ENCODE measurements at regions not wholly inside any gene's neighbourhood (a gene's known extent, or its start where the extent isn't known, plus 50 kb on each side); places are given as distances from the start of the nearest gene placed in this dataset.

DNA sequence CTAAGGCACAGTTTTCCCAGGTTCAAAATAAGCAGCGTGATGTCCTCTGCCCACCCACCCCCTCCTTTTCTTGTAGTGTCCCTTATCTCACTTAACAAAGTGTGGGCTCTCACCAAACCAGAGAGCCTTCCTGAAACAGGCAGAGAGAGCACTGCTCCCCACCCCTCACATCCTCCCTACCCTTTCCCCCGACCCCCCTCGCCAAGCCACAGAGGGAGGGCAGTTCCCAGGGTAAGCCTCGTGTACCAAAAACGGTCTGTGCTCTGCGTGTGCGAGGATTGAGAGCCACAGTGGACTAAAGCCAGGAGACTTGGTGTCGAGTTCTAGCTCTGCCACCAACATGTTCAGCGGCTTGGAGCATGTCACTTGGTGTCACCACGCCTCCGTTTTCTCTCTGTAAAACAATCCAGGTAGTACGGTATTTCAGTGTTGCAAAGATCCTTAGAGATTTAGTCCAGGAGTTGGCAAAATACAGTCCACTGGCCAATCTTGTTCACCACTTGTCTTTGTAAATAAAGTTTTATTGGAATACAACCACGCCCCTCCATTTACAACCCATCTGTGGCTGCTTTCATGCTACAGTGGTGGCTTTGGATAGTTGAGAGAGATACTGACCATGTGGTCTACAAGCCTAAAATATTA is 249.9 kb downstream of the OPA1 start:
- TF ChIP-seq, protein P1, sequence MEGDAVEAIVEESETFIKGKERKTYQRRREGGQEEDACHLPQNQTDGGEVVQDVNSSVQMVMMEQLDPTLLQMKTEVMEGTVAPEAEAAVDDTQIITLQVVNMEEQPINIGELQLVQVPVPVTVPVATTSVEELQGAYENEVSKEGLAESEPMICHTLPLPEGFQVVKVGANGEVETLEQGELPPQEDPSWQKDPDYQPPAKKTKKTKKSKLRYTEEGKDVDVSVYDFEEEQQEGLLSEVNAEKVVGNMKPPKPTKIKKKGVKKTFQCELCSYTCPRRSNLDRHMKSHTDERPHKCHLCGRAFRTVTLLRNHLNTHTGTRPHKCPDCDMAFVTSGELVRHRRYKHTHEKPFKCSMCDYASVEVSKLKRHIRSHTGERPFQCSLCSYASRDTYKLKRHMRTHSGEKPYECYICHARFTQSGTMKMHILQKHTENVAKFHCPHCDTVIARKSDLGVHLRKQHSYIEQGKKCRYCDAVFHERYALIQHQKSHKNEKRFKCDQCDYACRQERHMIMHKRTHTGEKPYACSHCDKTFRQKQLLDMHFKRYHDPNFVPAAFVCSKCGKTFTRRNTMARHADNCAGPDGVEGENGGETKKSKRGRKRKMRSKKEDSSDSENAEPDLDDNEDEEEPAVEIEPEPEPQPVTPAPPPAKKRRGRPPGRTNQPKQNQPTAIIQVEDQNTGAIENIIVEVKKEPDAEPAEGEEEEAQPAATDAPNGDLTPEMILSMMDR (conservative IDR thresholded peaks at IDR 0.05): no peak
- Mint-ChIP-seq H3K27ac (no peak overlapping the region), H3K4me3 (no peak overlapping the region)

More for the DNA sequence above, 249.9 kb downstream of the OPA1 start:
- no peak overlapping the region for H4K91ac ChIP-seq (ENCODE audit: insufficient read length, low read depth, low read length)
- H3K9me3 Mint-ChIP-seq: no peaks in the 10 kb centered on the region; a peak in 1 of 5 replicates
- no peak overlapping the region for H4K8ac ChIP-seq (replicated peaks; ENCODE audit: insufficient read length, low read depth, low read length)
- H3K27ac ChIP-seq (ENCODE audit: insufficient read length, low read depth, low read length): no peak overlapping the region
- no CpG with 5 or more reads among the region's 13 CpGs for WGBS (ENCODE audit: extremely low coverage, insufficient read length, low lambda C conversion rate)
- no peak overlapping the region for H3K18ac ChIP-seq (ENCODE audit: insufficient read length, low read depth, low read length)
- H2AFZ ChIP-seq (ENCODE audit: low read length): no peak overlapping the region
- no peak overlapping the region for H2AK5ac ChIP-seq (ENCODE audit: insufficient read length, low read length)
- no peaks in the 10 kb centered on the region for H3K23me2 ChIP-seq (ENCODE audit: insufficient read length, low read depth, low read length, poor library complexity, severe bottlenecking)
- H3K23ac ChIP-seq (ENCODE audit: insufficient read length, low read depth, low read length): no peak overlapping the region
- no peaks in the 10 kb centered on the region for H3K79me2 ChIP-seq (ENCODE audit: insufficient read depth, low read length)
- H3K36me3 Mint-ChIP-seq (ENCODE audit: insufficient read depth in 1 of 3, low read depth in 3 of 3): no peaks in the 10 kb centered on the region
- H3K27me3 ChIP-seq (ENCODE audit: insufficient read depth, low read length): no peaks in the 10 kb centered on the region
- H3K27me3 Mint-ChIP-seq (ENCODE audit: low read depth): peaks cover 31% of the 10 kb centered on the region
- H2BK12ac ChIP-seq (ENCODE audit: insufficient read length, low read depth, low read length): no peak overlapping the region
- H3K9ac ChIP-seq (ENCODE audit: extremely low read depth, insufficient read length, low read length): no peak overlapping the region
- H3K14ac ChIP-seq (ENCODE audit: insufficient read depth, low read length): no peak overlapping the region
- no peak overlapping the region for H2BK15ac ChIP-seq (ENCODE audit: low read depth, low read length)
- H4K5ac ChIP-seq (ENCODE audit: insufficient read length, low read depth, low read length): no peak overlapping the region
- H2BK20ac ChIP-seq (ENCODE audit: low read depth, low read length, poor library complexity, severe bottlenecking): no peak overlapping the region
- H3K79me1 ChIP-seq (ENCODE audit: insufficient read depth, low read depth, low read length, poor library complexity, severe bottlenecking): no peaks in the 10 kb centered on the region
- no peaks in the 10 kb centered on the region for H3K4me1 ChIP-seq (ENCODE audit: insufficient read depth, low read length)
- no peaks in the 10 kb centered on the region for H3K9me3 ChIP-seq (ENCODE audit: control insufficient read depth, low read depth, low read length)
- no peaks in the 10 kb centered on the region for H4K20me1 ChIP-seq (ENCODE audit: control insufficient read depth, insufficient read depth, insufficient read length)
- DNase-seq: no peak
- no peak overlapping the region for H3K56ac ChIP-seq (ENCODE audit: insufficient read length, low read depth, low read length)
- no peak overlapping the region for H2BK120ac ChIP-seq (ENCODE audit: low read depth, low read length, poor library complexity, severe bottlenecking)
- peaks cover 10 to 25% of the 10 kb centered on the region in 2 experiments for H3K4me1 Mint-ChIP-seq
- H3K4ac ChIP-seq (ENCODE audit: low read depth, low read length): no peak overlapping the region
- no peak overlapping the region for H2BK5ac ChIP-seq (ENCODE audit: insufficient read length, low read length)
- no peak overlapping the region for H3K4me2 ChIP-seq (ENCODE audit: insufficient read depth, insufficient read length, low read length)
- no peak overlapping the region for H3T11ph ChIP-seq (ENCODE audit: low read length)

Measured in H9 (cell line).